Superior temporal gyrus (tissue), 1 donor: ENCODE measurements at regions not wholly inside any gene's neighbourhood (a gene's known extent, or its start where the extent isn't known, plus 50 kb on each side); places are given as distances from the start of the nearest gene placed in this dataset.

ENCODE experiments used
- DNase-seq: peaks from one replicate; pipeline ENCODE4 v3.0.0-alpha.2; 2016; ENCODE audit errors: extremely low spot score

DNA sequence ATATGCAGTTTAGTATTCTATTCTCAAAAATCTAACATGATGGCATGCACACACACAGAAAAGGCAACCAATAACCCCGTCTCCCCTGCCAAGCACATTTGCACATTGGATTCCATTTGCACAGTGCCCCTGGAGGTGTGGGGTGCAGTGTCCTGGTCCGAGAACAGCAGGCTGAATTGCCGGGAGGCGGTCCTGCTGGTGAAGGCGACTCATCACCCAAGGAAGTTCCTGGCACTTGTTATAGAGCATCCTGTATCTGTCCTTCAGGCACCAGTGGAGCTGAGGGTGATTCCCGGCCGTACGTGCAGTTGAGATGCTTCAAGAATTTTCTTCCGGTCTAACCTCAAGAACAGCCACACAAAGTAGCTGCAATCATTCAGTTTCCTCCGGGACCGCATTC, 73.0 kb upstream of the RAB12 start:
- DNase-seq = no peak

DNA sequence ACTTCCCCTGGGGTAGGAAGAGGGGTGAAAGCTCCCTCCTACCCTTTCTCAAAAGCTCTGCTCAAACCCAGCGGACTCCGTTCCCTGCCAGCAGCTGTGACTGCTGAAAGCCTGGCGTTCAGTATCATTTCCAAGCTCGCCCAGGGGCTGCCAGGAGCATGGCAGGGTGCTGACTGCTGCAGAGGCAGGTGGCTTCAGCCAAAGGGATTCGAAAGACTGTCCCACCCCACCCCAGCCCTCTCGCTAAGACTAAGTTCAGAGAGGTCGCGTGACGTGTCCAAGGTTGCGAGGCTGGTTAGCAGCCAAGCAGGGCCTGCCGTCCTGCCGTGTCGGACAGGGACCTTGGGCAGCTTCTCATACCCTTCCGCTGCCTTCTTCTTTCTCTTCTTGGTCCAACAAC, 72.3 kb upstream of the RAB12 start:
- DNase-seq = no peak

DNA sequence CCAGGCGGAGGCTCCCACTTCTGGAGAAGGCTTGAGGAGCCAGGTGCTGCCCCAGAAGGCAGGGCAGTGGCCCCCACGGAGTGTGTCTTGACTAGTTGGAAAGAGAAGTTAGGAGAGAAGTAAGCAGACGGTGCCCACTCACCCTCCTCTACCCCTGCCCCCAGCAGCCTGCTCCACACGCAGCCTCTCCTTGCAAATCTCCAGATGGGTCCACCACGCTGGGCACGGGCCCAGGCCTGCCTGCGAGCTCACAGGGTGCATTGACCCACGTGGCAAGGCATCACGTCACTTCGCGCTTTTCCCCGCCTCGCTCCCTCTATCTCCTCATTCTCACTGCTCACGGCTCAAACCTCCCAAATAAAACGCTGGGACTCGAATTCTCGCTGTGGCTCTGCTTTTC, 71.8 kb upstream of the RAB12 start:
- no peak for DNase-seq

DNA sequence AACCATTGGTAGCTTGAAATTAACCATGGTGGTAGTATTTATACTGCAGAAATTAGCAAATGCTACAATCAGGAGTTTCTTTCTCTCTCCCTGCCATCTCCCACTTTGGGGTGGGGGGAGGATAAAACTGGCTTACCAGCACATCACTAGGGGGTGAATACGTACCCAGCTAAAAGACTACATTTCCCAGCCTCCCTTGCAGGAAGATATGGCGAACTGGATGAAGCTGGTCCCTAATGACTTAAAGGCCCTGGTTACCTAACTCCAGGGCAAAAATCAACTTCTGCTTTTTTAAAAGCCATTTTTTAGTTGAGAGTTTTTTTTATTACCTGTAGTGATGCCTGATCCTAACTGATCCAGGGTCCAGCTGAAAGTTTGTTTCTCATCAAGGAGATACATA, 70.3 kb upstream of the RAB12 start:
- DNase-seq = no peak

DNA sequence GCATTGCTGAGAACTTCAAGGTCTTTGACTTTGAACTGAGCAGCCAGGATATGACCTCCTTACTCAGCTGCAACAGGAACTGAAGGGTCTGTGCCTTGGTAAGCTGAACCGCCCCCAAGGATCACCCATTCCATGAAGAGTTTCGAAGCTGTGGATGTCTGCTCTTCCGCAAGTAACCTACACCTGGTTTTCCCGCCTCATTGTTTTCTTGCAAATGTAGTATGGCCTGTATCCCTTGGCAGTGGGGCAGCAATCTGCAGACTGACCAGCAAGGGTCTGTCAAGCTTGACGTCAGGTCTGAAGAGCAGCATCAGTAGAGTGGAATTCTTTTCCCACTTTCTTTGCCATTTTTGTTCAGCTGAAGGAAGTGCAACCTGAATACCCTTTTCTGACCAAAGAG, 62.6 kb upstream of the RAB12 start:
- DNase-seq = no peak

DNA sequence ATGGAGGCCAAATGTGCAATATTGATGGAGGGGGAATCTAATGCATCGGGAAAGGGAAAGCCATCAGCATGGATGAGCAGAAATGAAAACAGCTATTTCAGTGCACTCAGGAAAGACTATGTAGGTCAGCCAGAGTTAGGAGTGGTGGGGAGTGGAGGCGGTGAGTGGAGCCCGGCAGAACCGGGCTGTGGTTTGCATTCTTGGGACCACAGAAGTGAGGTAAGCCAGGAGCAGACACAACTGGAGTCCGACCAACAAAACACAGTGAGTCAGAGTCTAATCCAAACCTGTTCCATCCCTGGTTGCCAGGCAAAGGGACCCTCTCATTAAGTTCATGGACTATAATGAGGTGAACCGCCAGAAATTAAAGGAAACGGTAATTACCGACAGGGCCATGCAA, 61.1 kb upstream of the RAB12 start:
- no peak for DNase-seq

DNA sequence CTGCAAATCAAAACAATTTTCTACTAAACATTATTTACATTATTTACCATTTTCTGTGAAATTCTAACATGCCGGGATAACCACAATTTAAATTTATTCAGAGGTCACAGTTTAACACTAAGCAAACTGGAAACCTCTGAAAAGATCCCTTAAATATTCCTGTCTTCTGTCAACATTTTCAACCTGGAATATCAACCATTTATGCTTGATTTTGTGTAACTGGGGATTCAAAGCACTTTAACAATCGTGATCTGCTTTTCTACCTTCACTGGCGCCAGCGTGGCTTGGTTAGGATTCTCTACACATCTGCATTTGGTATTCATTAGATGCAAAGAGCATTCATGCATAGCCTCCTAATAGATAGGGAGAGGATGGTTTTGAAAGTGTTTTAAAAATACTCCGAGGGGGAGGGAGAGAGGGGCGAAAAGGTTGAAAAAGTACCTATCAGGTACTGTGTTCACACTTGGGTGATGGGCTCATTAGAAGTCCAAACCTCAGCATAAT, 59.9 kb upstream of the RAB12 start:
- DNase-seq = no peak

DNA sequence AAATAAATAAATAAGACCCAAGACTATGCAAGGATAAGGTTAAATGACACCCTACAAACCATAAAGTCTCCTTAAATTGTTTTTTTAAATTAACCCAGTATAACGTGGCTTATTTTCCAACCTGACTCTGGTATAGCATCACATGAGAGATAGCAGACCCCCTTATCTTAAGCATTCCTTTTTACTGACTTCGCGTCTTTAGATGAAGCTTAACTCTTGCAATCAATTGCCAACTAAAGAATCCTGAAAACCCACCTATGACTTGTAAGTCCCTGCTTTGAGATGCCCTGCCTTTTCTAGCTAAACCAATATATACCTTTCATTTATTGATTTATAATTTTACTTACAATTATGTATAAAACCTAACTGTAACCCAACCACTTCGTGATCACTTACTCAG, 57.1 kb upstream of the RAB12 start:
- DNase-seq = no peak

DNA sequence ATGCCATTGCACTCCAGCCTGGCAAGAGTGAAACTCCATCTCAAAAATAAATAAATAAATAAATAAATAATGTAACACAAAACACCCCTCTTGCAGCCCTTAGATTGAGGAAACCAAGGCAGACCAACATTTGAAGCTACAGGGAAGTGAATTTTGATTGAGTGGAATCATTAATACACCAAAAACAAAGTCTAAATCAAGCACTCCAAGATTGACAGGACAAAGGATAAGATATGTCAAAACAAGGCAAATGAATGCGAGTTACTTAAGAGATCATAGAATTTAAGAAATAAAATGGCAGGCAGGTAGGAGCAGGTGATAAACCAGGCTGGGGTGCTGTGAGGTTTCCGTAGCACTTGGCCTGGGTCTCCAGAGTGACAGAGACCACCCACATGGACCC, 54.9 kb upstream of the RAB12 start:
- no peak for DNase-seq

DNA sequence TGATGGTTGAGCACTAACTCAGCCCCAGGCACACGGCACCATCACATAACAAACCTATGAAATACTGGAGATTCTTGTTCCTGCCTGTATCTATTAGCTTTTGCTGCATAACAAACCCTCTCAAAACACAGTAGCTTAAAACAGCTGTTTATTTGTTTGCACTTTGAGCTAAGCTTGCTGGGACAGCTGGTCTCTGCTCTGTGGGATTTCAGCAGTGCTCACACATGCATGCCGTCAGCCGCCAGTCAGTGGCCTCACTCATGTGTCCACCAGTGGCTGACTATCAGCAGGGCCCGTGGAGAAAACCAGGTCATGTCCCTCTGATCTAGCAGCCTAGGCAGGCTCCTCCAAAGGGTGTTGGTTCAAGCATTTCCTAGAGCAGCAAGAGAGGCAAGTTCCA, 52.8 kb upstream of the RAB12 start:
- no peak for DNase-seq
